Endodermal cell (in vitro differentiated cells): ENCODE measurements at regions not wholly inside any gene's neighbourhood (a gene's known extent, or its start where the extent isn't known, plus 50 kb on each side); places are given as distances from the start of the nearest gene placed in this dataset.

ENCODE experiments used
- DNase-seq: peaks from one replicate; pipeline ENCODE4 v3.0.0-alpha.2; 2017
- H3K27ac ChIP-seq: 2 replicates; pipeline ENCODE4 v1.5.1; 2013; ENCODE audit warnings: mild to moderate bottlenecking, low read depth, low read length, moderate library complexity
- H3K27me3 ChIP-seq: 2 replicates; pipeline ENCODE4 v1.6.1; 2013; ENCODE audit warnings: mild to moderate bottlenecking, low read length, moderate library complexity; ENCODE audit not compliant: insufficient read depth, control insufficient read depth, poor library complexity, severe bottlenecking
- H3K36me3 ChIP-seq: 2 replicates; pipeline ENCODE4 v1.7.0; 2013; ENCODE audit warnings: mild to moderate bottlenecking, low read length, moderate library complexity; ENCODE audit not compliant: control insufficient read depth, insufficient read depth
- H3K4me1 ChIP-seq: one replicate; pipeline ENCODE4 v1.7.0; 2013; ENCODE audit warnings: low read length; ENCODE audit not compliant: control insufficient read depth, insufficient read depth
- H3K4me3 ChIP-seq: 2 replicates; pipeline ENCODE4 v1.5.1; 2013; ENCODE audit warnings: mild to moderate bottlenecking, low read length, moderate library complexity
- H3K9ac ChIP-seq: 2 replicates; pipeline ENCODE4 v1.6.1; 2013; ENCODE audit warnings: mild to moderate bottlenecking, low read length, moderate library complexity; ENCODE audit not compliant: poor library complexity, severe bottlenecking; ENCODE audit errors: extremely low read depth
- H3K9me3 ChIP-seq: 2 replicates; pipeline ENCODE4 v1.6.1; 2013; ENCODE audit warnings: mild to moderate bottlenecking, low read length, moderate library complexity; ENCODE audit not compliant: control insufficient read depth
- H3K27ac Mint-ChIP-seq: 2 replicates; pipeline ENCODE4 v1.8.0; 2020; ENCODE audit warnings: mixed read lengths
- H3K27me3 Mint-ChIP-seq: 2 replicates; pipeline ENCODE4 v1.8.0; 2021; ENCODE audit warnings: mild to moderate bottlenecking, mixed read lengths; ENCODE audit not compliant: insufficient read depth
- H3K36me3 Mint-ChIP-seq: 2 replicates; pipeline ENCODE4 v1.8.0; 2020; ENCODE audit warnings: low read depth, mixed read lengths
- H3K4me1 Mint-ChIP-seq: 2 replicates; pipeline ENCODE4 v1.8.0; 2020; ENCODE audit warnings: mixed read lengths
- H3K4me3 Mint-ChIP-seq: 2 replicates; pipeline ENCODE4 v1.8.0; 2020; ENCODE audit warnings: mild to moderate bottlenecking, moderate library complexity, mixed read lengths
- H3K9me3 Mint-ChIP-seq: 2 replicates; pipeline ENCODE4 v1.8.0; 2020; ENCODE audit warnings: mild to moderate bottlenecking, mixed read lengths
- WGBS, 2 experiments: methylation state at CpG; one replicate each; pipeline versions ENCODE4 v1.1.5 to v1.1.7; 2013; ENCODE audit warnings: missing lambda C conversion rate in 2 of 2, mixed read lengths in 1 of 2; ENCODE audit not compliant: insufficient coverage in 1 of 2, insufficient read length in 1 of 2; 5-methylcytosine and 5-hydroxymethylcytosine counted together
- TF ChIP-seq, protein P1 (sequence below): fragments of 200-600 bp; sonication (generic); conservative IDR thresholded peaks from 2 replicates; pipeline ENCODE4 v1.5.0; 2021; ENCODE audit warnings: antibody characterized with exemption, mild to moderate bottlenecking

DNA sequence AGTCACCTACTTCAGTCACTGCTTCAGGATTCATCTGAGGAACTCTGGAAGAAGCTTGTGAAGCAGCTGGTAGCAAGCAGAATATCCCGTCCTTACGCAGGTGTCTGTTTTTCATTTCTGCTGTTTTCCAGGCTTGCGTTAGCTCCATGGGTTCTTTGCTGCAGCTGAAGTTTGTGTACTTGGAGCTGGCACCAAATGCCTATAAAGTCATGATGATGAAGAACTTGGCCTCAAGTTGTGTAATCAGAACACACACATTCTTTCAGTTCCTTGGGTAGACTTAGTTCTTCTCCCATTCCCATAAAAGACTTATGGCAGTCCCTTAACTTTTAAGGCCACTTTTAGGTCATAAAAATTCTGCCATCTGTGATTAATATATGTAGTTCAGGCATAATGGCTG, 116.7 kb downstream of the LRRC70 start:
- DNase-seq, result no peak
- H3K4me3 Mint-ChIP-seq, result no peak overlapping the region
- no peak overlapping the region for H3K9ac ChIP-seq
- no peaks in the 10 kb centered on the region for H3K4me1 ChIP-seq
- 92 to 95% methylated on average over 3 of the region's 3 CpGs for WGBS, 2 experiments
- H3K36me3 Mint-ChIP-seq, result no peaks in the 10 kb centered on the region
- no peaks in the 10 kb centered on the region for H3K9me3 Mint-ChIP-seq
- no peaks in the 10 kb centered on the region for H3K36me3 ChIP-seq
- no peaks in the 10 kb centered on the region for H3K4me1 Mint-ChIP-seq
- TF ChIP-seq, protein P1, sequence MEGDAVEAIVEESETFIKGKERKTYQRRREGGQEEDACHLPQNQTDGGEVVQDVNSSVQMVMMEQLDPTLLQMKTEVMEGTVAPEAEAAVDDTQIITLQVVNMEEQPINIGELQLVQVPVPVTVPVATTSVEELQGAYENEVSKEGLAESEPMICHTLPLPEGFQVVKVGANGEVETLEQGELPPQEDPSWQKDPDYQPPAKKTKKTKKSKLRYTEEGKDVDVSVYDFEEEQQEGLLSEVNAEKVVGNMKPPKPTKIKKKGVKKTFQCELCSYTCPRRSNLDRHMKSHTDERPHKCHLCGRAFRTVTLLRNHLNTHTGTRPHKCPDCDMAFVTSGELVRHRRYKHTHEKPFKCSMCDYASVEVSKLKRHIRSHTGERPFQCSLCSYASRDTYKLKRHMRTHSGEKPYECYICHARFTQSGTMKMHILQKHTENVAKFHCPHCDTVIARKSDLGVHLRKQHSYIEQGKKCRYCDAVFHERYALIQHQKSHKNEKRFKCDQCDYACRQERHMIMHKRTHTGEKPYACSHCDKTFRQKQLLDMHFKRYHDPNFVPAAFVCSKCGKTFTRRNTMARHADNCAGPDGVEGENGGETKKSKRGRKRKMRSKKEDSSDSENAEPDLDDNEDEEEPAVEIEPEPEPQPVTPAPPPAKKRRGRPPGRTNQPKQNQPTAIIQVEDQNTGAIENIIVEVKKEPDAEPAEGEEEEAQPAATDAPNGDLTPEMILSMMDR, result no peak
- H3K27ac Mint-ChIP-seq, result no peak overlapping the region
- no peak overlapping the region for H3K27ac ChIP-seq
- H3K27me3 Mint-ChIP-seq, result no peaks in the 10 kb centered on the region
- no peaks in the 10 kb centered on the region for H3K27me3 ChIP-seq
- H3K9me3 ChIP-seq, result no peaks in the 10 kb centered on the region
- no peak overlapping the region for H3K4me3 ChIP-seq

DNA sequence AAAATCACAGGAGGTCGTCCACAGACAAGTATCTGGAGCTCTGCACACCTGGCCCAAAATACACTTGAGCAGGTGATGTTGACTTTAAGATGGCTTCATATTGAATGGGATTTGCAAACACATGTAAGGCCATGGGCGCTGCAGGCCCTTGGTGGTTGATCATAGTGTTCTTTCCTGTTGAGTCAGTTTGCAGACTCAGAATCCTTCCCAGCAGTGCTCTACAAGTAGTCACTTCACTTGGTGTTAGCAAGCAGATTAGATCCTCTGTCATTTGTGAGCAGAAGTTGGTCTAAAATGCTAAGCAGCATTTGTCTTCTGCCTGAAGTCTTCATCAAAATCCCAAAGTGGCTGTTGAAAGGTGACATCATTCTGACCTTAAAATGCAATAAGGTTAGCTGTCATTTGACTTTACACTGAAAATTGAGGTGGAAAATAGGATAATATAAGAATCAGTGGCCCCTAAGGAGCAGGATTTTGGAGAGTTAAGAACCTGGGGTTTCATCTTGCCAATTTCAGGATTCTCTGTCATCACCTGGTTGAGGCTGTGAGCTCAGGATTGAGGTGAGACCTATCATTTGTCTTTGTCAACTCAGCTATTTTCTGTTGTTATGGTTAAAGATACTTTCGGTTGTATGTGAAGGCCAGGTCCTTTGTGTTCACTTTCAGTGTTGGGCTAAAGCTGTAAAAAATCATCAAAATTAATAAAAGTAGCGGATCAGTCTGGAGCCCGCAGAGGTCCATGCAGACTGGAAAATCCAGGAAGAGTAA, 114.5 kb downstream of the LRRC70 start:
- no peaks in the 10 kb centered on the region for H3K36me3 Mint-ChIP-seq
- no peak overlapping the region for H3K27ac Mint-ChIP-seq
- no peak for DNase-seq

DNA sequence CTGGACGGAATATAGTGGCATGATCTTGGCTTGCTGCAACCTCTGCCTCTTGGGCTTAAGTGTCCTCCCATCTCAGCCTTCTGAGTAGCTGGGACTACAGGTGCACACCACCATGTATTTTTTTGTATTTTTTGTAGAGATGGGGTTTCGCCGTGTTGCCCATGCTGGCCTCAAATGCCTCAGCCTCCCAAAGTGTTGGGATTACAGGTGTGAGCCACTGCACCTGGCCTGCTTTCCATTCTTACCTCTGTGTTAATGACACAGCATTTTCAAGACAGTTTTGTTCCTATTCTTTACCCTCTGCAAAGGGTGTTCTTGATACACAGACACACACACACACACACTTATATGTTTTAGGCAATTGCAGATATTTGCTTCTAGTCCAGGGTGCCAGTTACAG, 113.3 kb downstream of the LRRC70 start:
- WGBS, 2 experiments, result 83 to 86% methylated on average over 2 to 3 of the region's 3 CpGs
- H3K27ac Mint-ChIP-seq, result no peak overlapping the region

More for the DNA sequence above, 114.5 kb downstream of the LRRC70 start:
- Mint-ChIP-seq H3K27me3 (no peaks in the 10 kb centered on the region), H3K4me1 (no peaks in the 10 kb centered on the region), H3K4me3 (no peak overlapping the region), H3K9me3 (no peaks in the 10 kb centered on the region)
- H3K9ac ChIP-seq, result no peak overlapping the region
- H3K27ac ChIP-seq, result no peak overlapping the region
- no peaks in the 10 kb centered on the region for H3K9me3 ChIP-seq
- H3K36me3 ChIP-seq, result no peaks in the 10 kb centered on the region
- WGBS, 2 experiments, result 82 to 89% methylated on average over 4 to 5 of the region's 5 CpGs
- H3K27me3 ChIP-seq, result no peaks in the 10 kb centered on the region
- H3K4me1 ChIP-seq, result no peaks in the 10 kb centered on the region
- no peak overlapping the region for H3K4me3 ChIP-seq
- TF ChIP-seq, protein P1, result no peak

More for the DNA sequence above, 113.3 kb downstream of the LRRC70 start:
- H3K36me3 ChIP-seq, result no peaks in the 10 kb centered on the region
- H3K4me1 ChIP-seq, result no peaks in the 10 kb centered on the region
- DNase-seq, result no peak
- H3K4me3 ChIP-seq, result no peak overlapping the region
- no peaks in the 10 kb centered on the region for H3K4me1 Mint-ChIP-seq
- no peaks in the 10 kb centered on the region for H3K27me3 Mint-ChIP-seq
- no peaks in the 10 kb centered on the region for H3K36me3 Mint-ChIP-seq
- peaks cover 3% of the 10 kb centered on the region for H3K9me3 Mint-ChIP-seq
- no peak overlapping the region for H3K4me3 Mint-ChIP-seq
- TF ChIP-seq, protein P1, result no peak
- no peaks in the 10 kb centered on the region for H3K27me3 ChIP-seq
- no peak overlapping the region for H3K9ac ChIP-seq
- H3K9me3 ChIP-seq, result no peaks in the 10 kb centered on the region
- no peak overlapping the region for H3K27ac ChIP-seq
